Astrocyte of the spinal cord (primary cell): ENCODE measurements at regions not wholly inside any gene's neighbourhood (a gene's known extent, or its start where the extent isn't known, plus 50 kb on each side); places are given as distances from the start of the nearest gene placed in this dataset.

ENCODE experiments used
- DNase-seq: peaks from one replicate; pipeline ENCODE4 v3.0.0; 2011; ENCODE audit warnings: low read depth, low spot score
- H3K4me3 ChIP-seq: 2 replicates; pipeline ENCODE4 v1.5.1; 2011; ENCODE audit warnings: low read depth, mild to moderate bottlenecking, low read length, moderate library complexity
- in situ Hi-C: cut with HindIII; loops from 2 replicates; pipeline ENCODE4 v1.10.0; 2017; ENCODE audit warnings: low sequenced_read_pairs
- TF ChIP-seq, protein P1 (sequence below): IDR thresholded peaks from 2 replicates; pipeline ENCODE4 v1.5.1; 2012; ENCODE audit warnings: low read depth, mild to moderate bottlenecking, low read length, inconsistent platforms

DNA sequence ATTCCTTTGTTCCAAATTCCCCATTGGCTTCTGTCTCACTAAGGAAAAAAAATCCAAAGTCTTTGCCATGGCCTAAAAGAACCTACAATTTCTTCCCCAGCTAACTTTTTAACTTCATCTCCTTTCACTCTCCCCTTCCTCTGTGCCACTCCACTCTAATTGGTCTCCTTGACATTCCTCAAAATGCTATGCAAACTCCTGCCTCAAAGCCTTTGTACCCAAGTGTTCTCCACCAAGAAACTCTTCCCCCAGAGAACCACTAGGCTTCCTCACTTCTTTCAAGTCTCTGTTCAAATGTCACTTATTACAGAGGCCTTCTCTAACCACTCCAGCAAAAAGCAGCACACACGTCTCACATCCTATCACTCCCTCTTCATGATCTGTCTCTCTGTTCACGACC lies 91.6 kb upstream of the NR4A3 start:
- in situ Hi-C loops: no loop called here
- DNase-seq: no peak
- TF ChIP-seq, protein P1, sequence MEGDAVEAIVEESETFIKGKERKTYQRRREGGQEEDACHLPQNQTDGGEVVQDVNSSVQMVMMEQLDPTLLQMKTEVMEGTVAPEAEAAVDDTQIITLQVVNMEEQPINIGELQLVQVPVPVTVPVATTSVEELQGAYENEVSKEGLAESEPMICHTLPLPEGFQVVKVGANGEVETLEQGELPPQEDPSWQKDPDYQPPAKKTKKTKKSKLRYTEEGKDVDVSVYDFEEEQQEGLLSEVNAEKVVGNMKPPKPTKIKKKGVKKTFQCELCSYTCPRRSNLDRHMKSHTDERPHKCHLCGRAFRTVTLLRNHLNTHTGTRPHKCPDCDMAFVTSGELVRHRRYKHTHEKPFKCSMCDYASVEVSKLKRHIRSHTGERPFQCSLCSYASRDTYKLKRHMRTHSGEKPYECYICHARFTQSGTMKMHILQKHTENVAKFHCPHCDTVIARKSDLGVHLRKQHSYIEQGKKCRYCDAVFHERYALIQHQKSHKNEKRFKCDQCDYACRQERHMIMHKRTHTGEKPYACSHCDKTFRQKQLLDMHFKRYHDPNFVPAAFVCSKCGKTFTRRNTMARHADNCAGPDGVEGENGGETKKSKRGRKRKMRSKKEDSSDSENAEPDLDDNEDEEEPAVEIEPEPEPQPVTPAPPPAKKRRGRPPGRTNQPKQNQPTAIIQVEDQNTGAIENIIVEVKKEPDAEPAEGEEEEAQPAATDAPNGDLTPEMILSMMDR: no peak
- no peak overlapping the region for H3K4me3 ChIP-seq

DNA sequence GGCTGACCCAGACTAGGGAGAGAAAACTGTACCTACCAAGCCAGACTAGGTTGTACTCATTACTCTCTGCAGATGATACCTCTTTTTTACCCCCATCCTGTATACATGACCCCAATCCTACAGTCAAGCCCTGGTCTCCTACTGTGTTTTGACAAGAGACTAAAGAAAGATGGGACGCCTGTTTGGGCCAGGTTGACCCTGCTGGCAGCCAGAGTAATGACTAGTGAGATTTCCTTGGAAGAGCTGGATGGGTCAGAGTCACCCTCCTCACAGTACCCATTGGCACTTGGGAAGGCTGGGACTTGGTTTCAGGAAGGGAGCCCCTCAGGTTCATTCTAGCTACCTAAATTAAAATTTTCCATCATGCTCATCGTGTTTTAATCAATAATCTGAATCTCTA lies 89.7 kb upstream of the NR4A3 start:
- H3K4me3 ChIP-seq: no peak overlapping the region
- DNase-seq: no peak
- in situ Hi-C loops: no loop called here
- TF ChIP-seq, protein P1: no peak

DNA sequence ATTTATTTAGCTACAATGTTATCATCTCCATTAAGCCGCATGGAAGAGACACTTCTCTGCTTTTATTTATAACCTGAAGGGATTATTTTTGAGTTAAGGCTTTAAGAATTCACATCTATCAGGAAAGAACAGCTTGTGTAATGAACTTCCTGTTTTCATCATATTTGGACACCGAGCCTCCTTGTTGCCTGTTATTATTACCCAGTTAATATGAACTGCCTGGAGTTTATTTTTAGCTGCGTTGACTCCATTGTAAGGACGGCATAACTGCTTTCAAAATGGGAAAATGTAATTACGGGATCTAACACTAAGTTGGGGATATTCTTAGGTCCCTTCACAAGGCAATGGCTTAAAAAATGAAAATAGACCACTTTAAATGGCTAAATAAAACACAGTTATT lies 89.0 kb upstream of the NR4A3 start:
- TF ChIP-seq, protein P1: no peak

DNA sequence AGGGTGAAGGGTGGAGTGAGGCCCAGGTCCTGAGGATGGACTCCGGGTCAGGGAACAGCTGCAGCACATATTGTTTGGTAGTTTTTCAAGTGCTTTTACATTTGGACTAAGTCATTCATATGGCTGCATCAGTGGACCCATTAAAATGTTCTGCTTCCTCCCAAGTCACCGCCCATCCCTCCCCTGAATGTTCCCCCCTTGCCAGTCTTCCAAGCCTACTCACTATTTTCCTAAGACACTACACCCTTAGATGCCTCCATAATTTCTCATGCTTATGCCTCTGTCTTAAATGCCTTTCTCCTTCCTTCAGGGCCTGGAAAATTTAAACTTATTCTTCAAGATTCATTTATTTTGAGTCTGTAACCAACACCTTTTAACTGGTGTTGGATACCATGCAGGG lies 86.6 kb upstream of the NR4A3 start:
- in situ Hi-C loops: no loop called here
- no peak for DNase-seq
- TF ChIP-seq, protein P1: no peak
- no peak overlapping the region for H3K4me3 ChIP-seq

More for the DNA sequence above, 89.0 kb upstream of the NR4A3 start:
- in situ Hi-C loops: no loop called here
- H3K4me3 ChIP-seq: no peak overlapping the region
- no peak for DNase-seq

DNA sequence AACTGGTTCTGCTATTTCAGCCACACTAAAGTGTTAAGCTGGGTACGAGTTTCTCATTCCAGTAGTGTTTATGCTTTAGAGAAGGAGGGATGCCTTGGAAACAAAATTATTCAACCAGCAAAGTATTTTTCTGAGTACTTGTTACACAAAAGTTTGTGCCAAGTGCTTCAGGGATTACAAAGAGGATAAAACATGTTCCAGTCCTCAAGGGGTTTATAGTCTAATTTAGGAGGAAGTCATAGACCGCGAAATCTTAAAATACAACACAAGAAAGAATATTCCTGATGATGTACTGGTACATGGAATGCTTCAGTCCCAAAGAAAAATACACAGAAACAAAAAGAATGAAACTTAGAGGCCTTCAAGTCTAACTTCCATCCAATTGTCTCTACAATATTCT lies 85.4 kb upstream of the NR4A3 start:
- H3K4me3 ChIP-seq: no peak overlapping the region
- in situ Hi-C loops: no loop called here
- DNase-seq: no peak
- TF ChIP-seq, protein P1: no peak

DNA sequence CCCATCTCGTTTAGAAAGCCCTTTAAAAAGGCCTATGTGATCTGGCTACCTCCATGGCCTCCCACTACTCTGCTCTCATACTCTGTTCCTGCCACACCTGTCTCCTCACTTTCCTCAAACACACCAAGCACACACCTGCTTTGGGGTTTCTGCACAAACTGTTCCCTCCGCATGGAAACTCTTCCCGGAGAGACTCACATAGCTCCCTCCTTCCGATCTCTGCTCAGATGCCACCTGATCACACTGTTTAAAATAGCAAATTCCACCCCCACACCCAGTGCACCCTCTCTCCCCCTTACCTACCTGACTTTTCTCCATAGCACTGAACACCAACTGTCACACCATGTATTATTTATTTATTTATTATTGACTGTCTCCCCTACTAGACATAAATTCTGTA lies 84.0 kb upstream of the NR4A3 start:
- H3K4me3 ChIP-seq: no peak overlapping the region
- TF ChIP-seq, protein P1: no peak
- no peak for DNase-seq
- in situ Hi-C loops: no loop called here

DNA sequence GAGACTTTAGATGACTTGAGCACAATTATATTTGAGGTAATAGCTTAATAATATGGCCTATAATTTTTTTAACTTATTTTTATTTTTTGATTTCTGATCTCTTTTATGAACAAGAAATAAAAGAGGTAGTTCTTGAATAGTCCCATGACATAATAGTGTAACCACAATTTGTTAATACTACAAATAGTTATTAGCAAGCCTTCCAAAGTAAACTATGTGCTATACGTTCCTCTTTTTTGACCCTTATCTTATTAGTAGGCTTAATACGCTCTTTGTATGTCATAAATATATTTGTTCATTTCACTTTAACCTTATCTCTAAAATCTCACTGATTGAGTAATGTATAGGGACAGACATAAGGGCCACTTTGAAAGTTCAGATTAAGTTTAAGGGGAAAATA lies 78.7 kb upstream of the NR4A3 start:
- H3K4me3 ChIP-seq: no peak overlapping the region
- TF ChIP-seq, protein P1: no peak
- no peak for DNase-seq
- in situ Hi-C loops: no loop called here
